ENCODE measurements at regions not wholly inside any gene's neighbourhood (a gene's known extent, or its start where the extent isn't known, plus 50 kb on each side); places are given as distances from the start of the nearest gene placed in this dataset.

DNA sequence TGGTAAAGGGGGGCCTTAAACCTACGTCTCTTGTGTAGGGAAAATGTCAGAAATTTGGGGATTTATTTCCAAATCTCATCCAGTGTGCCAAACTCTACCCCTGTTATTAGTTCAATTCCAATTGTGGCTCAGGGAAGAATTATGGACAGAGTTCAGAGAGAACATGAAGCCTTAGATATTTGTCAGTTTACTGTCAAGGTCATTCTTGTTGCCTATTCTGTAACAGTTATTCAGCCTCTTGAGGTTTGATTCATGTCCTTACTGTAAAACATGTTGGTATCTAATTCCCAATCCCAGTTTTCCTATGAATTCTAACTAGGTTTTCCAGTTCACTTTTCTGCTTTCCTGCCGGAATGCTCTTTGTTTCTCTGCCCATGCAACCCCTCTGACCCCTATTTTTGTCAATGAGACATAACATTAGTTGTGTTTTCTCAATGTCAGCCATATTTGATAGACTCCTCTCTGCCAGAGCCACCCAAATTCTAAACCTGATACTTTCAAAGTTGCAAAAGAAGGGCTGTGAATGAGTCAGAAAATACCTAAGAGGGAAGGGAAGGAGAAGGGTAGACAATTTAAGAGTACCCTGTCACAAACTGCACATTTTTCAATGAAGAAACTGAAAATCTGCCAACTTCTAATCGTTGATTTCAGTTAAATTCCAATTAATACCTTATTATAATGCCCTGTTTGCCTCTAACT lies 52.4 kb downstream of the ATOSA start:
- Histone ChIP-seq H3K36me3 (ENCODE audit: control insufficient read depth, insufficient read depth, low read length) (peaks cover 33% of the 10 kb centered on the region), H3K4me3 (ENCODE audit: low read length) (no peak overlapping the region), H3K9me3 (ENCODE audit: control insufficient read depth, insufficient read depth, low read length) (no peaks in the 10 kb centered on the region), H3K27ac (ENCODE audit: low read length) (no peak overlapping the region), H3K4me1 (ENCODE audit: control insufficient read depth, insufficient read depth, low read length) (no peaks in the 10 kb centered on the region), H3K27me3 (ENCODE audit: control insufficient read depth, insufficient read depth, low read length) (no peaks in the 10 kb centered on the region)
- 95% methylated on average over 3 of the region's 3 CpGs for WGBS (ENCODE audit: insufficient coverage)
- Mint-ChIP-seq H3K4me1 (peaks cover 15 to 23% of the 10 kb centered on the region in 2 donors), H3K9me3 (no peaks in the 10 kb centered on the region), H3K27me3 (ENCODE audit: low read depth in 2 of 2) (no peaks in the 10 kb centered on the region), H3K4me3 (no peak overlapping the region), H3K27ac (no peak overlapping the region), H3K36me3 (no peaks in the 10 kb centered on the region)
- DNase-seq, result no peak
- ATAC-seq, result no peak
- intact Hi-C loops (cut with micrococcal nuclease), result no loop called here
- TF ChIP-seq, protein P1, sequence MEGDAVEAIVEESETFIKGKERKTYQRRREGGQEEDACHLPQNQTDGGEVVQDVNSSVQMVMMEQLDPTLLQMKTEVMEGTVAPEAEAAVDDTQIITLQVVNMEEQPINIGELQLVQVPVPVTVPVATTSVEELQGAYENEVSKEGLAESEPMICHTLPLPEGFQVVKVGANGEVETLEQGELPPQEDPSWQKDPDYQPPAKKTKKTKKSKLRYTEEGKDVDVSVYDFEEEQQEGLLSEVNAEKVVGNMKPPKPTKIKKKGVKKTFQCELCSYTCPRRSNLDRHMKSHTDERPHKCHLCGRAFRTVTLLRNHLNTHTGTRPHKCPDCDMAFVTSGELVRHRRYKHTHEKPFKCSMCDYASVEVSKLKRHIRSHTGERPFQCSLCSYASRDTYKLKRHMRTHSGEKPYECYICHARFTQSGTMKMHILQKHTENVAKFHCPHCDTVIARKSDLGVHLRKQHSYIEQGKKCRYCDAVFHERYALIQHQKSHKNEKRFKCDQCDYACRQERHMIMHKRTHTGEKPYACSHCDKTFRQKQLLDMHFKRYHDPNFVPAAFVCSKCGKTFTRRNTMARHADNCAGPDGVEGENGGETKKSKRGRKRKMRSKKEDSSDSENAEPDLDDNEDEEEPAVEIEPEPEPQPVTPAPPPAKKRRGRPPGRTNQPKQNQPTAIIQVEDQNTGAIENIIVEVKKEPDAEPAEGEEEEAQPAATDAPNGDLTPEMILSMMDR (IDR thresholded peaks at IDR 0.05), result no peak

DNA sequence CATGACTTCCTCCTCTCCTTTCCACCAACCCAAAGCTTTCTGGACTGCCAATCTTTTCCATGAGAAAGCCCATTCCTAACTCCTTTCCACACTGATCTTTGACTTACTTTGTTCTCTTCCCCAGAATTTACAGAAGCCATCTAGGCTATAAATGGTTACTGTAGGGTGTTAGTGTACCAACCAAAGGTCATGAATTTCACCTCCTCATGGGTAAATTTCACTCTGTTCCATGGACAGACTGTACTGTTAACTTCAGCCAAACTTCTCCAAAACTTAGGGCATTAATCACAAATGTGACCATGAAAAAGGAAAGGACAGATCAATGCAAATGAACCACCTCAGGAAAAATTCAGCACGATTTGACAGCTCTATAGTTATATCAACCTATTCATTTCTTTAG lies 54.9 kb downstream of the ATOSA start:
- H3K27me3 Mint-ChIP-seq (ENCODE audit: low read depth in 2 of 2), result no peaks in the 10 kb centered on the region
- no peaks in the 10 kb centered on the region for H3K36me3 Mint-ChIP-seq
- DNase-seq (no peak), ATAC-seq (no peak)
- Histone ChIP-seq H3K4me3 (ENCODE audit: low read length) (no peak overlapping the region), H3K27me3 (ENCODE audit: control insufficient read depth, insufficient read depth, low read length) (no peaks in the 10 kb centered on the region), H3K36me3 (ENCODE audit: control insufficient read depth, insufficient read depth, low read length) (peaks cover 32% of the 10 kb centered on the region), H3K27ac (ENCODE audit: low read length) (no peak overlapping the region), H3K4me1 (ENCODE audit: control insufficient read depth, insufficient read depth, low read length) (no peaks in the 10 kb centered on the region), H3K9me3 (ENCODE audit: control insufficient read depth, insufficient read depth, low read length) (no peaks in the 10 kb centered on the region)
- peaks cover 11 to 21% of the 10 kb centered on the region in 2 donors for H3K4me1 Mint-ChIP-seq
- no CpG with 5 or more reads among the region's 1 CpG for WGBS (ENCODE audit: insufficient coverage)
- TF ChIP-seq, protein P1 (IDR thresholded peaks at IDR 0.05), result no peak
- no peak overlapping the region for H3K27ac Mint-ChIP-seq
- H3K9me3 Mint-ChIP-seq, result no peaks in the 10 kb centered on the region
- no peak overlapping the region for H3K4me3 Mint-ChIP-seq
- intact Hi-C loops (cut with micrococcal nuclease), result loop anchor here (5.0 kb wide), 1 partner anchor 33 kb away; no protein-coding TSS in a partner anchor

GRCh38 chr15:52622791-52623190 lies 54.0 kb upstream of the ARPP19 start:
- no peak for DNase-seq
- no peaks in the 10 kb centered on the region for H3K4me1 ChIP-seq (ENCODE audit: control insufficient read depth, insufficient read depth, low read length)
- no peaks in the 10 kb centered on the region for H3K9me3 ChIP-seq (ENCODE audit: control insufficient read depth, insufficient read depth, low read length)
- Mint-ChIP-seq H3K4me3 (no peak overlapping the region), H3K36me3 (no peaks in the 10 kb centered on the region), H3K9me3 (no peaks in the 10 kb centered on the region), H3K4me1 (peaks cover 15 to 21% of the 10 kb centered on the region in 2 donors), H3K27ac (peak overlapping the region in 1 of 2 donors; percentile 2), H3K27me3 (ENCODE audit: low read depth in 2 of 2) (no peaks in the 10 kb centered on the region)
- ATAC-seq, result no peak
- 95% methylated on average over 4 of the region's 4 CpGs for WGBS (ENCODE audit: insufficient coverage)
- no peak overlapping the region for H3K27ac ChIP-seq (ENCODE audit: low read length)
- TF ChIP-seq, protein P1 (IDR thresholded peaks at IDR 0.05), result no peak
- H3K27me3 ChIP-seq (ENCODE audit: control insufficient read depth, insufficient read depth, low read length), result no peaks in the 10 kb centered on the region
- intact Hi-C loops (cut with micrococcal nuclease), result loop anchor here (5.0 kb wide), 1 partner anchor 35 kb away; no protein-coding TSS in a partner anchor
- H3K4me3 ChIP-seq (ENCODE audit: low read length), result no peak overlapping the region
- peaks cover 29% of the 10 kb centered on the region for H3K36me3 ChIP-seq (ENCODE audit: control insufficient read depth, insufficient read depth, low read length)

- H3K27ac Mint-ChIP-seq, result no peak overlapping the region
- H3K9me3 Mint-ChIP-seq, result no peaks in the 10 kb centered on the region
- no peaks in the 10 kb centered on the region for H3K4me1 ChIP-seq (ENCODE audit: control insufficient read depth, insufficient read depth, low read length)
- no peak overlapping the region for H3K4me3 Mint-ChIP-seq
- no peaks in the 10 kb centered on the region for H3K36me3 Mint-ChIP-seq
- WGBS (ENCODE audit: insufficient coverage), result 92% methylated on average over 4 of the region's 4 CpGs
- ATAC-seq (no peak), DNase-seq (no peak)
- no peak overlapping the region for H3K27ac ChIP-seq (ENCODE audit: low read length)
- H3K27me3 Mint-ChIP-seq (ENCODE audit: low read depth in 2 of 2), result no peaks in the 10 kb centered on the region
- no peaks in the 10 kb centered on the region for H3K9me3 ChIP-seq (ENCODE audit: control insufficient read depth, insufficient read depth, low read length)
- peaks cover 12 to 20% of the 10 kb centered on the region in 2 donors for H3K4me1 Mint-ChIP-seq
- intact Hi-C loops (cut with micrococcal nuclease), result loop anchor here (5.0 kb wide), 1 partner anchor 37 kb away; no protein-coding TSS in a partner anchor
- H3K4me3 ChIP-seq (ENCODE audit: low read length), result no peak overlapping the region
- H3K36me3 ChIP-seq (ENCODE audit: control insufficient read depth, insufficient read depth, low read length), result peaks cover 34% of the 10 kb centered on the region
- TF ChIP-seq, protein P1 (IDR thresholded peaks at IDR 0.05), result no peak
- H3K27me3 ChIP-seq (ENCODE audit: control insufficient read depth, insufficient read depth, low read length), result no peaks in the 10 kb centered on the region
Measured at GRCh38 chr15:52620496-52620895, 51.7 kb upstream of the ARPP19 start.
